ENCODE measurements at regions not wholly inside any gene's neighbourhood (a gene's known extent, or its start where the extent isn't known, plus 50 kb on each side); places are given as distances from the start of the nearest gene placed in this dataset.

- DNase-seq (ENCODE audit: low spot score) = no peak
Measured at GRCh38 chr11:131232261-131232660, 138.2 kb upstream of the NTM start.

GRCh38 chr11:131234221-131234620 is 136.2 kb upstream of the NTM start:
- no peak for DNase-seq (ENCODE audit: low spot score)

GRCh38 chr11:131235328-131236298 is 134.8 kb upstream of the NTM start:
- DNase-seq (ENCODE audit: low spot score) = no peak

GRCh38 chr11:131240421-131240820 is 130.0 kb upstream of the NTM start:
- no peak for DNase-seq (ENCODE audit: low spot score)

GRCh38 chr11:131242476-131243000 is 127.9 kb upstream of the NTM start:
- no peak for DNase-seq (ENCODE audit: low spot score)

- DNase-seq (ENCODE audit: low spot score) = no peak
Measured at GRCh38 chr11:131246156-131246555, 124.3 kb upstream of the NTM start.

- DNase-seq (ENCODE audit: low spot score) = peak; percentile 40
Measured at GRCh38 chr11:131246663-131247062, 123.8 kb upstream of the NTM start.

GRCh38 chr11:131248588-131248987 is 121.8 kb upstream of the NTM start:
- DNase-seq (ENCODE audit: low spot score) = no peak

- DNase-seq (ENCODE audit: low spot score) = no peak
Measured at GRCh38 chr11:131253142-131253655, 117.2 kb upstream of the NTM start.

GRCh38 chr11:131253656-131254151 is 116.7 kb upstream of the NTM start:
- DNase-seq (ENCODE audit: low spot score) = no peak

GRCh38 chr11:131254254-131254653 is 116.2 kb upstream of the NTM start:
- no peak for DNase-seq (ENCODE audit: low spot score)

GRCh38 chr11:131274233-131274632 is 96.2 kb upstream of the NTM start:
- DNase-seq (ENCODE audit: low spot score) = no peak

GRCh38 chr11:131275580-131275979 is 94.8 kb upstream of the NTM start:
- DNase-seq (ENCODE audit: low spot score) = no peak

- DNase-seq (ENCODE audit: low spot score) = no peak
Measured at GRCh38 chr11:131278472-131278871, 91.9 kb upstream of the NTM start.

- no peak for DNase-seq (ENCODE audit: low spot score)
Measured at GRCh38 chr11:131279654-131280384, 90.6 kb upstream of the NTM start.

- DNase-seq (ENCODE audit: low spot score) = no peak
Measured at GRCh38 chr11:131281316-131281715, 89.1 kb upstream of the NTM start.

GRCh38 chr11:131284041-131284440 is 86.4 kb upstream of the NTM start:
- no peak for DNase-seq (ENCODE audit: low spot score)

- no peak for DNase-seq (ENCODE audit: low spot score)
Measured at GRCh38 chr11:131288521-131289091, 81.8 kb upstream of the NTM start.

GRCh38 chr11:131290185-131290584 is 80.2 kb upstream of the NTM start:
- DNase-seq (ENCODE audit: low spot score) = no peak

GRCh38 chr11:131295986-131296385 is 74.4 kb upstream of the NTM start:
- no peak for DNase-seq (ENCODE audit: low spot score)

GRCh38 chr11:131297441-131297840 is 73.0 kb upstream of the NTM start:
- DNase-seq (ENCODE audit: low spot score) = no peak

Measured in HuH-7 (cell line).